ENCODE measurements at regions not wholly inside any gene's neighbourhood (a gene's known extent, or its start where the extent isn't known, plus 50 kb on each side); places are given as distances from the start of the nearest gene placed in this dataset.

DNA sequence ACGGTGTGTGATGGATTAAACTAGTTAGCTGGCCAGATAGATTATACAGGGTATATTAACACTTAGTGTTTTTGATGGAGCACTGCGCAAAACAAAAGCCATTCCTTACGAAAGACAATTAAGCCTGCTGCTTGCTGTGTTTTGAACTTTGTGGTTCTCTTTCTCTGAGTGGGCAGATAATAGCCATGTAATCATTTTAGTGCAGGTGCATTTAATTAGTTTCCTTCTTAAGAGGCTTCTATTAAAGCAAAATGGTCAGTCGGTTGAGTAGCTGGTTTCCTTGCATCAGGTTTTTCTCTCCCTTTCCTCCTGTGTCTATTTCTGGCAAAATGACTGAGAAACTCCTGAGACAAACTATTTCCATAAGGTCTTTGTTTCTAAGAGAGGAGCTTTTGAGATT lies 512.5 kb downstream of the DMAC1 start:
- Mint-ChIP-seq H3K4me1 (no peaks in the 10 kb centered on the region), H3K27me3 (peaks cover 2 to 6% of the 10 kb centered on the region in 2 donors), H3K4me3 (no peak overlapping the region), H3K27ac (no peak overlapping the region), H3K9me3 (peaks cover 0 to 2% (median 0%) of the 10 kb centered on the region in 5 donors), H3K36me3 (no peaks in the 10 kb centered on the region)
- Histone ChIP-seq H3K4me3 (ENCODE audit: low read length) (no peak overlapping the region), H3K4me1 (ENCODE audit: insufficient read depth, low read length) (no peaks in the 10 kb centered on the region), H3K27ac (ENCODE audit: low read depth, low read length) (no peak overlapping the region), H3K36me3 (ENCODE audit: insufficient read depth, low read length) (no peaks in the 10 kb centered on the region), H3K9me3 (ENCODE audit: low read length) (no peaks in the 10 kb centered on the region), H3K27me3 (ENCODE audit: insufficient read depth, low read length, poor library complexity, severe bottlenecking) (no peaks in the 10 kb centered on the region)
- ChIA-PET POLR2A (no interaction called here), CTCF (no interaction called here)
- no peak for DNase-seq

DNA sequence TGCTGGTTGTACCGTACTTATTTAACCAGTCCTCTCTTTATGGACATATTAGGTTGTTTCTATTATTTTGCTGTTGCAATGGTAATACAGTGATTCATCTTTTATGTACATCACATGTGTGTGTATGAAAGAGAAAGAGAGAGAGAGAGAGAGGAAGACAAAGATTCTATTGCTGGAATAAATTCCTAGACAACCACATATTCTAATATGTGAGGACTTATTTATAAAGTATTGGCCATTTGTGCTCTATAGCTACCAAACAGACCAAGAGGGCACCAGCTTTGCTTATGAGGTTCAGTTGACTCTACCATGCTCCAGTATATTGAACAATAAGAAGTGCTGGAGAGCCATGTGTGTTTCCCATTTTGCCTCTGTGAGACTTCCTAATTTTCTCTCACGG lies 513.5 kb downstream of the DMAC1 start:
- DNase-seq: no peak
- H3K27me3 ChIP-seq (ENCODE audit: insufficient read depth, low read length, poor library complexity, severe bottlenecking): no peaks in the 10 kb centered on the region
- Mint-ChIP-seq H3K27me3 (peaks cover 4 to 6% of the 10 kb centered on the region in 2 donors), H3K27ac (no peak overlapping the region), H3K9me3 (peaks cover 0 to 4% (median 2%) of the 10 kb centered on the region in 5 donors), H3K4me1 (no peaks in the 10 kb centered on the region), H3K36me3 (no peaks in the 10 kb centered on the region), H3K4me3 (no peak overlapping the region)
- H3K4me1 ChIP-seq (ENCODE audit: insufficient read depth, low read length): no peaks in the 10 kb centered on the region
- H3K4me3 ChIP-seq (ENCODE audit: low read length): no peak overlapping the region
- ChIA-PET CTCF (no interaction called here), POLR2A (no interaction called here)
- no peaks in the 10 kb centered on the region for H3K36me3 ChIP-seq (ENCODE audit: insufficient read depth, low read length)
- H3K9me3 ChIP-seq (ENCODE audit: low read length): no peaks in the 10 kb centered on the region
- no peak overlapping the region for H3K27ac ChIP-seq (ENCODE audit: low read depth, low read length)

- no peaks in the 10 kb centered on the region for H3K36me3 Mint-ChIP-seq
- ChIA-PET CTCF (no interaction called here), POLR2A (no interaction called here)
- H3K9me3 ChIP-seq (ENCODE audit: low read length): no peaks in the 10 kb centered on the region
- no peaks in the 10 kb centered on the region for H3K36me3 ChIP-seq (ENCODE audit: insufficient read depth, low read length)
- no peak overlapping the region for H3K27ac ChIP-seq (ENCODE audit: low read depth, low read length)
- no peak overlapping the region for H3K27ac Mint-ChIP-seq
- no peak overlapping the region for H3K4me3 Mint-ChIP-seq
- no peaks in the 10 kb centered on the region for H3K27me3 ChIP-seq (ENCODE audit: insufficient read depth, low read length, poor library complexity, severe bottlenecking)
- H3K4me3 ChIP-seq (ENCODE audit: low read length): no peak overlapping the region
- peaks cover 0 to 6% (median 3%) of the 10 kb centered on the region in 5 donors for H3K9me3 Mint-ChIP-seq
- no peaks in the 10 kb centered on the region for H3K4me1 Mint-ChIP-seq
- H3K4me1 ChIP-seq (ENCODE audit: insufficient read depth, low read length): no peaks in the 10 kb centered on the region
- peaks cover 4 to 9% of the 10 kb centered on the region in 2 donors for H3K27me3 Mint-ChIP-seq
- no peak for DNase-seq
These were observed 514.4 kb downstream of the DMAC1 start for GRCh38 chr9:7285199-7285598.

GRCh38 chr9:7284517-7284916 lies 515.1 kb downstream of the DMAC1 start:
- no peaks in the 10 kb centered on the region for H3K36me3 Mint-ChIP-seq
- no peak for DNase-seq
- no peaks in the 10 kb centered on the region for H3K4me1 ChIP-seq (ENCODE audit: insufficient read depth, low read length)
- peaks cover 4 to 9% of the 10 kb centered on the region in 2 donors for H3K27me3 Mint-ChIP-seq
- H3K27ac ChIP-seq (ENCODE audit: low read depth, low read length): no peak overlapping the region
- no peaks in the 10 kb centered on the region for H3K27me3 ChIP-seq (ENCODE audit: insufficient read depth, low read length, poor library complexity, severe bottlenecking)
- H3K9me3 Mint-ChIP-seq: peaks cover 0 to 6% (median 5%) of the 10 kb centered on the region in 5 donors
- ChIA-PET POLR2A (no interaction called here), CTCF (no interaction called here)
- H3K4me3 ChIP-seq (ENCODE audit: low read length): no peak overlapping the region
- no peaks in the 10 kb centered on the region for H3K4me1 Mint-ChIP-seq
- no peaks in the 10 kb centered on the region for H3K9me3 ChIP-seq (ENCODE audit: low read length)
- no peak overlapping the region for H3K4me3 Mint-ChIP-seq
- H3K36me3 ChIP-seq (ENCODE audit: insufficient read depth, low read length): no peaks in the 10 kb centered on the region
- no peak overlapping the region for H3K27ac Mint-ChIP-seq

DNA sequence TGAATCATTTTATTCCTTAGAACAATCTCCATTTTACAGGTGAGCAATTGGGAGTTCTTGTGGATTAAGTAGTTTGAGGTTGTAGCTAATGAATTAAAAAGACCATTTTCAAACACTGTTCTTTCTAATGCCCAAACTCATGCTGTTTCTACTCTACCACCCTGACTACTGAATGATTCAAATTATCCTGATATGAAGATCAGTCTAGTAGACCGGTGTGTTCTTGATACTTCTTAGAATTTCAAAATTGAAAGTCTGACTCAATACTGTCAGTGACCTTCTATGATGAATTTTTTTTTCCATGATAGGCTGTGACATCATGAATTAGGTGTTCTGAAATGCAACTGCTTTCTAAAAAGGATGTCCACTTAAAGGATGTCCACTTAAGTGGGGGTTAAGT lies 515.5 kb downstream of the DMAC1 start:
- Mint-ChIP-seq H3K4me3 (no peak overlapping the region), H3K36me3 (no peaks in the 10 kb centered on the region), H3K27me3 (peaks cover 6 to 9% of the 10 kb centered on the region in 2 donors), H3K27ac (no peak overlapping the region), H3K9me3 (peaks cover 0 to 8% (median 5%) of the 10 kb centered on the region in 5 donors), H3K4me1 (no peaks in the 10 kb centered on the region)
- H3K27me3 ChIP-seq (ENCODE audit: insufficient read depth, low read length, poor library complexity, severe bottlenecking): no peaks in the 10 kb centered on the region
- H3K36me3 ChIP-seq (ENCODE audit: insufficient read depth, low read length): no peaks in the 10 kb centered on the region
- DNase-seq: no peak
- no peak overlapping the region for H3K4me3 ChIP-seq (ENCODE audit: low read length)
- no peaks in the 10 kb centered on the region for H3K4me1 ChIP-seq (ENCODE audit: insufficient read depth, low read length)
- POLR2A ChIA-PET: no interaction called here
- no peaks in the 10 kb centered on the region for H3K9me3 ChIP-seq (ENCODE audit: low read length)
- CTCF ChIA-PET: no interaction called here
- no peak overlapping the region for H3K27ac ChIP-seq (ENCODE audit: low read depth, low read length)

GRCh38 chr9:7273575-7273974 lies 515.8 kb downstream of the KDM4C start:
- CTCF ChIA-PET: no interaction called here

GRCh38 chr9:7266911-7267595 lies 509.3 kb downstream of the KDM4C start:
- Histone ChIP-seq H3K27me3 (ENCODE audit: insufficient read depth, low read length, poor library complexity, severe bottlenecking) (no peaks in the 10 kb centered on the region), H3K36me3 (ENCODE audit: insufficient read depth, low read length) (no peaks in the 10 kb centered on the region), H3K4me1 (ENCODE audit: insufficient read depth, low read length) (no peaks in the 10 kb centered on the region), H3K4me3 (ENCODE audit: low read length) (no peak overlapping the region), H3K9me3 (ENCODE audit: low read length) (no peaks in the 10 kb centered on the region), H3K27ac (ENCODE audit: low read depth, low read length) (no peak overlapping the region)
- H3K27ac Mint-ChIP-seq: no peak overlapping the region
- peaks cover 10 to 12% of the 10 kb centered on the region in 2 donors for H3K27me3 Mint-ChIP-seq
- H3K9me3 Mint-ChIP-seq: no peaks in the 10 kb centered on the region
- no peaks in the 10 kb centered on the region for H3K4me1 Mint-ChIP-seq
- POLR2A ChIA-PET: no interaction called here
- CTCF ChIA-PET: no interaction called here
- no peak overlapping the region for H3K4me3 Mint-ChIP-seq
- DNase-seq: no peak
- no peaks in the 10 kb centered on the region for H3K36me3 Mint-ChIP-seq

More at GRCh38 chr9:7273575-7273974, 515.8 kb downstream of the KDM4C start:
- POLR2A ChIA-PET: no interaction called here
- Mint-ChIP-seq H3K9me3 (peaks cover 0 to 3% (median 0%) of the 10 kb centered on the region in 5 donors), H3K27ac (no peak overlapping the region), H3K27me3 (peaks cover 6 to 13% of the 10 kb centered on the region in 2 donors), H3K36me3 (peaks cover 0 to 1% (median 0%) of the 10 kb centered on the region in 3 donors), H3K4me3 (no peak overlapping the region), H3K4me1 (no peaks in the 10 kb centered on the region)
- H3K27ac ChIP-seq (ENCODE audit: low read depth, low read length): no peak overlapping the region
- no peaks in the 10 kb centered on the region for H3K36me3 ChIP-seq (ENCODE audit: insufficient read depth, low read length)
- H3K4me1 ChIP-seq (ENCODE audit: insufficient read depth, low read length): no peaks in the 10 kb centered on the region
- DNase-seq: no peak
- H3K9me3 ChIP-seq (ENCODE audit: low read length): no peaks in the 10 kb centered on the region
- no peaks in the 10 kb centered on the region for H3K27me3 ChIP-seq (ENCODE audit: insufficient read depth, low read length, poor library complexity, severe bottlenecking)
- H3K4me3 ChIP-seq (ENCODE audit: low read length): no peak overlapping the region

DNA sequence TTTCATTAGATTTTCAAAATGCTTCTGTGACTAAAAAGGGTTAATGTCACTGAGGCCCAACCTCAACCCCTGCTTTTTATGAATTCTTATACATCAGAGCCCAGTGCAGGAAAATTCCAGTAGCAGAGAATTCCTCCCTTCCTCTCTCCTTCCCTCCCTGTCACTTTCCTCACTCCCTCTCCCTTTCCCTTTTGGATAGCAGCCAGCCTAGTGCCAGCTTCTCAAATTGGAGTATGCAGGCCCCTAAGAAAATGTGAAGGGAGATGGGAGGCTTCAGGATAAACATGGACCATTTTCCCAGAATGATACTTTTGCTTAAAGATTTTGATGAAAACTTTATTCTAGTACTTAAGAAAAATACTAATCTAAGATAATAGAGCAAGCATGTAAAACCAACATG lies 507.4 kb downstream of the KDM4C start:
- Mint-ChIP-seq H3K4me1 (no peaks in the 10 kb centered on the region), H3K4me3 (no peak overlapping the region), H3K9me3 (no peaks in the 10 kb centered on the region), H3K27ac (peak overlapping the region in 1 of 8 donors; percentile 36), H3K27me3 (peaks cover 8 to 19% of the 10 kb centered on the region in 2 donors), H3K36me3 (no peaks in the 10 kb centered on the region)
- no peaks in the 10 kb centered on the region for H3K36me3 ChIP-seq (ENCODE audit: insufficient read depth, low read length)
- ChIA-PET POLR2A (no interaction called here), CTCF (no interaction called here)
- no peak overlapping the region for H3K27ac ChIP-seq (ENCODE audit: low read depth, low read length)
- no peak for DNase-seq
- H3K4me3 ChIP-seq (ENCODE audit: low read length): no peak overlapping the region
- H3K9me3 ChIP-seq (ENCODE audit: low read length): no peaks in the 10 kb centered on the region
- no peaks in the 10 kb centered on the region for H3K27me3 ChIP-seq (ENCODE audit: insufficient read depth, low read length, poor library complexity, severe bottlenecking)
- no peaks in the 10 kb centered on the region for H3K4me1 ChIP-seq (ENCODE audit: insufficient read depth, low read length)

All from CD8-positive, alpha-beta memory T cell (primary cell).